ENCODE measurements at regions not wholly inside any gene's neighbourhood (a gene's known extent, or its start where the extent isn't known, plus 50 kb on each side); places are given as distances from the start of the nearest gene placed in this dataset.
"Not testable (repeated sequence)": the region's sequence is repeated elsewhere in the genome, so short reads cannot be mapped to it uniquely, and the experiment has no call there.

DNA sequence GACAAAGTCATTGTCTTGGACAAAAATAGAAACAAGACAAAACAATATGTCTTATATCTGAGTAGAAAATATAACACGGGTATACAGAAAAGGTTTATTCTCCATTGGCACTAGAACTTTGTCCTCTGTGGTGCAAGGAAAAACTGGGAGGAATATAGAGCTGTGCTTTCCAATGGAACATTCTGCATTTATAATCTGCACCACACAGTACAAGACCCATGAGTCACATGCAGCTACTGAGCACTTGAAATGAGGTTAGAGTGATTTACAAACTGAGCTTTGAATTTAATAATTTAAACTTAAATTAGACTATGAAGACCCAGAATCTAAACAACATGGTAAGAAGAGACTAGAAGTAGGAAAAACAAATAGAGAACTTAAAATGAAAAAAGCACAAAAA, 86.1 kb downstream of the RAP2A start:
- no peak for DNase-seq

DNA sequence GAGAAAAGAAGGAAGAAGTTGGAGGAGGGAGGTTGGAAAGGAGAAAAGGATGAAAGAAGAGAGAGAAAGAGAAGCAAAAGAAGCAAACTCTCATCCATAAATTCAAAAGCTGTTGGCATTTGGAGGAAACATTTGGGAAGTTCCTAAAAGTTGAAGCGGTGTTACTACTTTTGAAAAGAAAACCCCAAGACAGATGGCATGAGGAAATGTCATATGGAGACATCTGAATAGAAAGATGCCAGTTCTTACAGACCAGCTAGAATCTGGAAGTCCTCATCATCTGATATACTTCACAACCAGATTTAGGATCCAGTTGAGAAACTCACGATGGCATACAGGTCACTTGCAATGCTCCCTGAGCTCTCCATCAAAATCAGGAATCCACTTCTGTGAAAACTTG, 86.9 kb downstream of the RAP2A start:
- no peak for DNase-seq

- DNase-seq, result no peak
These were observed 87.8 kb downstream of the RAP2A start for GRCh38 chr13:97521726-97522125.

DNA sequence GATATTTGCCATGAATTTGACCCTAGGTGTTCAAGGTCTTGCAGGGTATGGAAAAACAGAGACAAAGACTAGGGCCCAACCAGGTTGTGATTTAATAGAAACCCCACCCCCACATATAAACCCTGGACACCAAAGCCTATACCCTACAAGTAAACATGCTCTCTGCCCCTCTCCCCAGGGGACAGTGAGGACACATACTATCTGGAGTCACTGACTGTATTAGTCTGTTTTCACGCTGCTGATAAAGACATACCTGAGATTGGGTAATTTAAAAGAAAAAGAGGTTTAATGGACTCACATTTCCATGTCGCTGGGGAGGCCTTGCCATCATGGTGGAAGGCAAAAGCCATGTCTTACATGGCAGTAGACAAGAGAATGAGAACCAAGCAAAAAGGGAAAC, 88.3 kb downstream of the RAP2A start:
- DNase-seq, result no peak

DNA sequence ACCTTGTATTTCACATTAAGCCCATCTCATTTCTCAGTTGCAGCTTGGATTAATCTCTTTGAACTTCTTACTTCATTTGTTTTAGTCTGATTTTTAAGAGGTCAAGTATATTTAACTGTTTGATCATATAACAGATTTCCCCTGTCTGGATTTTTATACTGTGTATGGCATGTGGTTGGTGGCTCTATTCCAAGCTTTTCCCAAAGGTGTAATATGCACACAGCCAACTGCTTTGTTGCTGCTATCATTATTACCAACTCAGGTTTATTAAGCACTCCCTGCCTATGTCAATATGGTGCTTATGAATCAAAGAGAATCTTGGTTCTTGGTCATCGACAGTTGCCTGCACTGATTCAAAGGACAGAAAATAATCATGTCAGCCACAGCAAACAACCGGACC, 92.6 kb downstream of the RAP2A start:
- no peak for DNase-seq

DNA sequence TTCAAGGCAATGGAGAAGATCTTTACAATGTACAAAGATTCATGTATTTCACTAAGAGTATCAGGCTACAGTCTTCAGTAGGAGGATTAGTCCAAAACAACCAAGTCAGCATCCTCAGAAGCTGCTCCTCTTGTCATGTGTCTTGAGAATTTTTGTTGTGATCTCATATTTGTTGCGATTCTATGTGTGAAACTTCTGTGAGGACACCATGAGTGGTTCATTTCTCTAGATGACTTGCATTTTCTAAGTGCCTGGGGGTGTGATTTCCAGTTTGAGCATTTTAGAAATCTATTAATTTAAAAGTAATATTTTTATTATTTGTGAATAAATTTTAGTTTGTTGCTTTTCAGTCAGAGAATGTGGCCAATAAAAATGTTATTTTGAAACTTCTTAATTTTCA, 94.5 kb downstream of the RAP2A start:
- DNase-seq, result no peak

- no peak for DNase-seq
These were observed 100.6 kb downstream of the RAP2A start for GRCh38 chr13:97534540-97534939.

DNA sequence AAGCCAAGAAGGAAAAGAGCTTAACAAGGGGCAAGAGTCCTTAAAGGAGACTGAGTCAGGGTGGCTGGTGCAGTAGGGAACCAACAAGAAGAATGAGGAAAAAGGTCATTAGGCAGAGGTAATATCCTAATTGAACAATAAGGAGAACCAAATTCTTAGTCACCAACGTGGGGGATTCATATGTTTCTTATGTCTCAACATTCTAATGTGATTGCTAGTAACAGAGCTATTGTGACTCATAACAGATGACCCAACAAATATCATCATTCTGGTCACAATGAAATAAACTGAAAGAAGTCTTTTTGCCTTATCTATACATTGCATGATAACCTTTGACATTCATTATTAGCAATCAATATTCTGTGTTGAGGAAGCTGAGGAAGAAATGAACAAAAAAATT, 101.6 kb downstream of the RAP2A start:
- DNase-seq, result no peak

- no peak for DNase-seq
These were observed 103.1 kb downstream of the RAP2A start for GRCh38 chr13:97537110-97537509.

- no peak for DNase-seq
These were observed 104.2 kb downstream of the RAP2A start for GRCh38 chr13:97538203-97538602.

DNA sequence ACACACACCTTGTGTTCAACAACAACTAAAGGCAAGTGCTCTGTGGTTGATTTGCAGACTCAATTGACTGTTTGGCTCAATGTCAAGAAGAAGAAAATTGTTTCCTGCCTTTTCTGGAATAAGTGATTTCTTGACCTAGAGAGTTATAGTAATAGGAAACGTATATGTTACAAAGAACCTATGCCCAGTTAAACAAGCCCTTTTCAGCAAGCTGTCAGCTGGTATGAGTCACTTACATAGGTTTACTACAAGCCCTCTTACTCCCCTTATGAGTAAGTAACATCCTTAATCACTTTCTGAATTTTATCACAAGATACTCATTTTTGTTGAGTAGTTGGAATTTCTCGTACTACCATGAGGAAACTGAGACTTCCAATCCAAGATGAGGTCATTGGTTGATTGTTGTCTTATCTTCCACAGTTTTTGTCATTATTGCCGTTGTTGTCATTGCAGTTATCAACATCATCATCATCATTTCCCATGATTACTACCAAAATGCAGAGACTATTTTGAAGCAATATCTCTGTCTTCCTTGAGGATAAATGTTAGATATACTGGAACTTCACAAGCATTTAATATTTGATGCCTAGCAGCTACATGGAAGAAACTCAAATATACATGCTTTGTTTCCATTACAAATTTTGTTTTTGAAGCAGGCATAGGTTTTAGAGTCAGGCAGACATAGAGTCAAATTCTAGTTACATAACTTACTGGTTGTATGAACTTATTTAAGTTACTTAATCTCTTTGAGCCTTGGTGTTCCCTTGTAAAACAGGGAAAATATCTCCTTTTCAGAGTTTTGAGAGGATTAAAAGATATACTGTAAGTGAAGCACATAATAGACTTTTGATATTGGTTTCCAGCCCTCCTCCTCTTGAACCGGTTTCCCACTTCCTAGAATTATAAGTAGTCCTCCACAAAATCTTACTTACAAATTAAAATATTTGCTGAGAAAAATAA, 106.0 kb downstream of the RAP2A start:
- no peak for DNase-seq

DNA sequence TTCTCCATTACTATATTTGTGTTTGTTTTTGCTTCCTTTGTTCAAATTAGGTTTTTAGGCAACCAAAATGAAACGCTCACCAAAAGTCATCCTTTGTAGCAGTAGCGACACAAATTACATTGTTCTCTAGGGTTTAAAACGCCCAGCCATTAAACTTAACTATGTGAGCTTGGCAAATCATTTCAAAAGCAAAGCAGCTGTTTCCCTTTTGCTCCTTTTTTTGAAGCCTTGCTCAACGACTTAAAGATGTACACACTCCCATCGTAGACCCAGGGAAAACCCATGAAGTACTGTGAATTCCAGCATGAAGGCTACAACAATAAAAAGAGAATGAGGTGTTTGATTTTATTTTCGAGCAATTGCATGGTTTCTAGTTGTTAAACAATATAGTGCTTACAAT, 106.7 kb downstream of the RAP2A start:
- no peak for DNase-seq

DNA sequence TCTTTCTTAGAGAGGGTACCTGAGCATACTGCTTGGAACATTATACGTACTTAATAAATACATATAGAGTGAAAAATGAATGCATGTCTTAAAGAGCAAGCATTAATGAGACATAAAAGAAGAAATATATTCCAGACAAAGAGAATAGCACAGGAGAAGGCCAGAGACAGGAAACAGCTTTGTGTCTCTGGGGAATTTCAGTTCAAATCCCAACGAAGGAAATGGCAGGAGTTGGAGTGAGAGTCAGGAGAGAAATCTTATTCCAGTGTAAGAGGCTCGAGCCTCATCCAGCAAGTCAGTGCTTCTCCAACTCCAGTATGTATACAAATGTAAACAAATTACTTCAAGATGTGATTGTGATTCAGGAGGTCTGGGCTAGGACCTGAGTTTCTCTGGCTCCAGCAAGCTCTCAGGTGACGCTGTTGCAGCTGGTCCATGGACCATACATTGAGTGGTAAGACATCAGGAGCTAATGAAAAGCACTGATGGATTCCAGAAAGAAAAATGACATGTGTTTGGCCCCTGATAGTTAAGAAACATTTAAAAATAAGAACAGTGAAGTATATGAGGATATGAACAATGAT, 108.2 kb downstream of the RAP2A start:
- no peak for DNase-seq

- DNase-seq, result no peak
These were observed 110.2 kb downstream of the RAP2A start for GRCh38 chr13:97544031-97544765.

- DNase-seq, result not testable (repeated sequence)
These were observed 111.1 kb downstream of the RAP2A start for GRCh38 chr13:97544971-97545499.

DNA sequence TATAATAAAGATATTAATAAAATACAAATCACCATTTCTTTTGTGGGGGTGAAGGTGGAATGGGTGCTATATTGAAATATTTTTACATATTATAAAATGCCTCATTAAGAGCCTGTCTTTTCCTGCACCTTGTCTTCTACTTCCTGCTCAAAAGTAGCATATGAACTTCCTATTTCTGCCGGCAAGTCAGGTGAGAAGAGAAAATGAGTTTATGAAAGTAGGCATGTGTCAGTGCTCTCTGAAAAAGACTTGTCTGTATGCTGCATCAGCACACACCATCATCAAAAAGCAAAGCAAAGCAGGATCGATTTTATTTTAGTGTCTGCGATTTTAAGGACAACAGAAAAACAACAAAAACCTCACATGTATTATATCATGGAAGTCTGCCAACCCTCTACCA, 114.2 kb downstream of the RAP2A start:
- DNase-seq, result no peak

- no peak for DNase-seq
These were observed 114.7 kb downstream of the RAP2A start for GRCh38 chr13:97548711-97549110.

DNA sequence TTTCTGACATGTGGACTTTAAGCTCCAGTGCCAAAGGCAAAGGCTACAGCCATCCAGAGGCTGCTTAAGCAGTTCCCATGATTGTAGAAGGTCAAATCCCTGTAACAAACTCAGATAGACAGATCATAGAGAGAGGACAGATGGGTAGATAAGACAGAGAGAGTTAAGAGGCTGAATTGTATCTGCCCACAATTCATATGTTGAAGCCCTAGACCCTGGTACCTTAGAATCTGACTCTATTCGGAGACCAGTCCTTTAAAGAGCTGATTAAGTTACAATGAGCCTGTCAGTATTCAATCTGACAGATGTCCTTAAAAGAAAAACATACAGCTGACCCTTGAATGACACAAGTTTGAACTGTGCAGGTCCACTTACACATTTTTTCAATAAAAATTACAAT, 115.2 kb downstream of the RAP2A start:
- no peak for DNase-seq

DNA sequence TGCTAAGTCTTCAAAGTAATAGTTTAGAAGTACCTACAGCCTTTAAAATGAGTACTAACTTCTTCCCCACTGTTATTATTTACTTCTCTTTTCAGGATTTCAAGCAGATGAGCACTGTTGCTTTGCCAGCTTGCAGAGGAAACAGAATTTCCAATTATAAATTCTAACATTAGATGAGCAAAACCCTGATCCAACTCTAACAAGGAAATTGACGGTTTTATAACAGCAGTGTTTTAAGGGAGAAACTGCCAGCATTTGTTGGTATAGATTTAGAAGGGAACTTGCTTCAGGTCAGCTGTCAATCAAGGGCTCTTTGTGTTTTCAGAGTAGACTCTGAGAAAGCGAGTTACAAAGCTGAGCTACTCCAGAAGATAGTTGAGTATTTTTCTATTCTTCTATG, 120.5 kb downstream of the RAP2A start:
- DNase-seq, result no peak

- DNase-seq, result no peak
These were observed 121.1 kb downstream of the RAP2A start for GRCh38 chr13:97555034-97555433.

GRCh38 chr13:97559030-97559429, 125.1 kb downstream of the RAP2A start:
- no peak for DNase-seq

DNA sequence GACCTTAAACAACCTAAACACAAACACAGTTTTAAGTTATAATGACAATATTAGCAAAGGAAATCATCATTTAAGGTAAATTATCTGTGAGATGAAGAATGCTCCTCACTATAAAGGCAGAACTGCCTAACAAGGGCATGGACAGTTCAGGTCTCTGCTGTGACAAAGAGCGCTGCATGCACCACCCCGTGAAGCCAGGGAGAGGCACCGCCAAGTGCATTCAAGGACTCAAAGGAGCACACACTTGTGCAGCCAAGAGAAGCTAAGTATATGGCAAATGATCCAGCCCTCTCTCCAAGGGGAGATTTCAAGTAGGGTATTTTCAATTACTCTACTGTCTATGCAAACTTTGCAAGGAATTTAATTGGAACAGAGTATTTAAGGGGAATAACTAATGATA, 126.0 kb downstream of the RAP2A start:
- DNase-seq, result no peak

GRCh38 chr13:97561182-97561581, 127.2 kb downstream of the RAP2A start:
- DNase-seq, result no peak

DNA sequence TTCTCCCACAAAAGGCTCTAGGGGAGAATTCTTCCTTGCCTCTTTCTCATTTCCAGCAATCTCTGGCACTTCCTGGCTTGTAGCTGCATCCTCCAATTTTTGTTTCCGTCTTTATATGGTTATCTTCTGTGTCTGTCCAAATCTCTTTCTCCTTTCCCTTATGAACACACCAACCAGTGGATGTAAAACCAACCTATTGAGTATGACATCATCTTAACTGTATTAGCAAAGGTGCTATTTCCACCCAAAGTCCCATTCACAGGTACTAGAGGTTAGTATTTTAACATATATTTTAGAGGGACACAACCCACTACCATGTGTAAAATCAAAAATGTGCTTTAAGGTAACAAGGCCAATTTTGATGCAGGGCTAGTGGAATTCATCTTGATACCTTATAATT, 129.0 kb downstream of the RAP2A start:
- DNase-seq, result no peak
